Middle frontal gyrus (tissue), 1 donor: ENCODE measurements at regions not wholly inside any gene's neighbourhood (a gene's known extent, or its start where the extent isn't known, plus 50 kb on each side); places are given as distances from the start of the nearest gene placed in this dataset.

Source experiments
- DNase-seq: peaks from one replicate; pipeline ENCODE4 v3.0.0-alpha.2; 2015; ENCODE audit warnings: low spot score; ENCODE audit errors: extremely low spot score

- DNase-seq, result no peak
These were observed 1043.1 kb upstream of the TENM3 start for GRCh38 chr4:181200076-181200475.

GRCh38 chr4:181202240-181202639 is 1041.0 kb upstream of the TENM3 start:
- no peak for DNase-seq

GRCh38 chr4:181204109-181204508 is 1039.1 kb upstream of the TENM3 start:
- DNase-seq, result no peak

- no peak for DNase-seq
These were observed 1029.7 kb upstream of the TENM3 start for GRCh38 chr4:181213551-181213950.

GRCh38 chr4:181216501-181216900 is 1026.7 kb upstream of the TENM3 start:
- no peak for DNase-seq

- no peak for DNase-seq
These were observed 1023.3 kb upstream of the TENM3 start for GRCh38 chr4:181219783-181220416.

GRCh38 chr4:181224852-181225251 is 1018.4 kb upstream of the TENM3 start:
- DNase-seq, result no peak

GRCh38 chr4:181225616-181226261 is 1017.5 kb upstream of the TENM3 start:
- no peak for DNase-seq

- no peak for DNase-seq
These were observed 1008.1 kb upstream of the TENM3 start for GRCh38 chr4:181234951-181235680.

GRCh38 chr4:181245326-181245725 is 997.9 kb upstream of the TENM3 start:
- DNase-seq, result no peak

- no peak for DNase-seq
These were observed 994.2 kb upstream of the TENM3 start for GRCh38 chr4:181249031-181249430.

- no peak for DNase-seq
These were observed 988.4 kb upstream of the TENM3 start for GRCh38 chr4:181254771-181255170.

GRCh38 chr4:181258569-181258968 is 984.6 kb upstream of the TENM3 start:
- no peak for DNase-seq

- DNase-seq, result no peak
These were observed 984.0 kb upstream of the TENM3 start for GRCh38 chr4:181259081-181259709.

- no peak for DNase-seq
These were observed 981.9 kb upstream of the TENM3 start for GRCh38 chr4:181261279-181261678.

- DNase-seq, result no peak
These were observed 978.3 kb upstream of the TENM3 start for GRCh38 chr4:181264893-181265292.

GRCh38 chr4:181265370-181265769 is 977.8 kb upstream of the TENM3 start:
- no peak for DNase-seq

- no peak for DNase-seq
These were observed 972.0 kb upstream of the TENM3 start for GRCh38 chr4:181271116-181271640.

GRCh38 chr4:181272422-181272821 is 970.8 kb upstream of the TENM3 start:
- DNase-seq, result no peak

GRCh38 chr4:181278941-181279340 is 964.3 kb upstream of the TENM3 start:
- no peak for DNase-seq

- peak; percentile 26 for DNase-seq
These were observed 961.8 kb upstream of the TENM3 start for GRCh38 chr4:181281451-181281850.

- DNase-seq, result no peak
These were observed 954.0 kb upstream of the TENM3 start for GRCh38 chr4:181289198-181289597.
